ENCODE measurements at regions not wholly inside any gene's neighbourhood (a gene's known extent, or its start where the extent isn't known, plus 50 kb on each side); places are given as distances from the start of the nearest gene placed in this dataset.
"Not testable (repeated sequence)": the region's sequence is repeated elsewhere in the genome, so short reads cannot be mapped to it uniquely, and the experiment has no call there.

- ATAC-seq = no peak
- no peak overlapping the region for H3K27ac ChIP-seq
- H3K4me1 ChIP-seq = no peaks in the 10 kb centered on the region
- no peak for TF ChIP-seq CTCF (IDR thresholded peaks at IDR 0.05)
- no peak for TF ChIP-seq POLR2A (IDR thresholded peaks at IDR 0.05)
- H3K36me3 ChIP-seq (replicated peaks in 1 of 2; ENCODE audit: insufficient read depth in 1 of 2, low read depth in 2 of 2) = no peaks in the 10 kb centered on the region
- no peak overlapping the region for H3K4me3 ChIP-seq
- no peaks in the 10 kb centered on the region for H3K27me3 ChIP-seq
- DNase-seq = no peak
- intact Hi-C loops (cut with DNase I) = no loop called here
- 78 to 82% methylated on average over 2 of the region's 2 CpGs for WGBS, 2 donors
- no peaks in the 10 kb centered on the region for H3K9me3 ChIP-seq
Observed at GRCh38 chr1:189633658-189634057, 844.0 kb downstream of the BRINP3 start.

DNA sequence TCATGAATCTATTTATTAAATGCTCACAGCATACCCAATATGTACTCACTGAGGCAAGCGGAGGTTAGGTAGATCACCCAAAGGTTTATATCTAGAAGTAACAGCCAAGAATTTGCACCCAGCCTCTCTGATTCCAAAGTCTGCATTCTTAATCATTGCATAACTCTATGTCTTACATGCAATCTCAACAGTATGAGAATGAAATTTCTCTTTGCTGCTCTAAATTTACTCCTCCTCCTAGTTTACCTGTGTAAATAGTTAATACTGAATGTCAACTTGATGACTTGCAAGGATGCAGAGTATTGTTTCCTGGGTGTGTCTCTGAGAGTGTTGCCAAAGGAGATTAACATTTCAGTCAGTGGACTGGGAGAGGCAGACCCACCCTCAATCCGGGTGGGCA, 840.6 kb downstream of the BRINP3 start:
- Histone ChIP-seq H3K27me3 (no peaks in the 10 kb centered on the region), H3K27ac (no peak overlapping the region), H3K36me3 (replicated peaks in 1 of 2; ENCODE audit: insufficient read depth in 1 of 2, low read depth in 2 of 2) (no peaks in the 10 kb centered on the region), H3K4me3 (no peak overlapping the region), H3K9me3 (no peaks in the 10 kb centered on the region), H3K4me1 (no peaks in the 10 kb centered on the region)
- TF ChIP-seq POLR2A (IDR thresholded peaks at IDR 0.05) (no peak), CTCF (IDR thresholded peaks at IDR 0.05) (no peak)
- 73 to 95% methylated on average over 2 of the region's 2 CpGs for WGBS, 2 donors
- DNase-seq (no peak), ATAC-seq (no peak)
- intact Hi-C loops (cut with DNase I) = no loop called here

GRCh38 chr1:189644156-189644555, 833.5 kb downstream of the BRINP3 start:
- H3K9me3 ChIP-seq; intact Hi-C loops (cut with DNase I); H3K4me3 ChIP-seq; ATAC-seq; H3K27me3 ChIP-seq; H3K27ac ChIP-seq; H3K36me3 ChIP-seq (replicated peaks in 1 of 2; ENCODE audit: insufficient read depth in 1 of 2, low read depth in 2 of 2); DNase-seq; H3K4me1 ChIP-seq: not testable (repeated sequence)
- 62% methylated on average over 5 of the region's 5 CpGs for WGBS, 2 donors

- intact Hi-C loops (cut with DNase I) = no loop called here
Observed at GRCh38 chr1:189644970-189645369, 832.7 kb downstream of the BRINP3 start.

DNA sequence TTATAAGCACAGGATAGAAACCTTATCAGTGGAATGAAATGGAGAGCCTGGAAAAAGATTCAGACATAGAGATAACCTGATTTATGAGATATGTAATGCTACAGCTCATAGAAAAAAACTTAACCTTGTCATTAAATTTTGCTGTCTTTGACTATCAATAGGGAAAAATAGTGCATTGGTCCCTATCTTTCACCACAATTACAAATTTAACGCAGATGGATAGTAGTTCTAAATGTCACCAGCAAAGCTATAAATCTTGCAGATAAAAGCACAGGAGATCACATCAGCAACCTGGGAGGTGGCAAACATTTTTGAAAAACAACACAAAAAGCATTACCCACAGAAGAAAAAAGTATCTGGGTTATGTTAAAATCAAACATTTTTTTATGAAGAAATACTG, 831.6 kb downstream of the BRINP3 start:
- no peaks in the 10 kb centered on the region for H3K4me1 ChIP-seq
- 78 to 89% methylated on average over 1 of the region's 1 CpG for WGBS, 2 donors
- H3K27ac ChIP-seq = no peak overlapping the region
- H3K36me3 ChIP-seq (replicated peaks in 1 of 2; ENCODE audit: insufficient read depth in 1 of 2, low read depth in 2 of 2) = no peaks in the 10 kb centered on the region
- H3K4me3 ChIP-seq = no peak overlapping the region
- TF ChIP-seq POLR2A (IDR thresholded peaks at IDR 0.05) (no peak), CTCF (IDR thresholded peaks at IDR 0.05) (no peak)
- no peaks in the 10 kb centered on the region for H3K27me3 ChIP-seq
- intact Hi-C loops (cut with DNase I) = no loop called here
- DNase-seq (no peak), ATAC-seq (no peak)
- H3K9me3 ChIP-seq = no peaks in the 10 kb centered on the region

More at GRCh38 chr1:189644970-189645369, 832.7 kb downstream of the BRINP3 start:
- ATAC-seq (no peak), DNase-seq (no peak)
- Histone ChIP-seq H3K9me3 (no peaks in the 10 kb centered on the region), H3K4me1 (no peaks in the 10 kb centered on the region), H3K36me3 (replicated peaks in 1 of 2; ENCODE audit: insufficient read depth in 1 of 2, low read depth in 2 of 2) (no peaks in the 10 kb centered on the region), H3K4me3 (no peak overlapping the region), H3K27ac (no peak overlapping the region), H3K27me3 (no peaks in the 10 kb centered on the region)
- 92 to 97% methylated on average over 4 of the region's 4 CpGs for WGBS, 2 donors
- TF ChIP-seq CTCF (IDR thresholded peaks at IDR 0.05) (no peak), POLR2A (IDR thresholded peaks at IDR 0.05) (no peak)

All from body of pancreas (tissue), 4 donors.